ENCODE measurements at regions not wholly inside any gene's neighbourhood (a gene's known extent, or its start where the extent isn't known, plus 50 kb on each side); places are given as distances from the start of the nearest gene placed in this dataset.

DNA sequence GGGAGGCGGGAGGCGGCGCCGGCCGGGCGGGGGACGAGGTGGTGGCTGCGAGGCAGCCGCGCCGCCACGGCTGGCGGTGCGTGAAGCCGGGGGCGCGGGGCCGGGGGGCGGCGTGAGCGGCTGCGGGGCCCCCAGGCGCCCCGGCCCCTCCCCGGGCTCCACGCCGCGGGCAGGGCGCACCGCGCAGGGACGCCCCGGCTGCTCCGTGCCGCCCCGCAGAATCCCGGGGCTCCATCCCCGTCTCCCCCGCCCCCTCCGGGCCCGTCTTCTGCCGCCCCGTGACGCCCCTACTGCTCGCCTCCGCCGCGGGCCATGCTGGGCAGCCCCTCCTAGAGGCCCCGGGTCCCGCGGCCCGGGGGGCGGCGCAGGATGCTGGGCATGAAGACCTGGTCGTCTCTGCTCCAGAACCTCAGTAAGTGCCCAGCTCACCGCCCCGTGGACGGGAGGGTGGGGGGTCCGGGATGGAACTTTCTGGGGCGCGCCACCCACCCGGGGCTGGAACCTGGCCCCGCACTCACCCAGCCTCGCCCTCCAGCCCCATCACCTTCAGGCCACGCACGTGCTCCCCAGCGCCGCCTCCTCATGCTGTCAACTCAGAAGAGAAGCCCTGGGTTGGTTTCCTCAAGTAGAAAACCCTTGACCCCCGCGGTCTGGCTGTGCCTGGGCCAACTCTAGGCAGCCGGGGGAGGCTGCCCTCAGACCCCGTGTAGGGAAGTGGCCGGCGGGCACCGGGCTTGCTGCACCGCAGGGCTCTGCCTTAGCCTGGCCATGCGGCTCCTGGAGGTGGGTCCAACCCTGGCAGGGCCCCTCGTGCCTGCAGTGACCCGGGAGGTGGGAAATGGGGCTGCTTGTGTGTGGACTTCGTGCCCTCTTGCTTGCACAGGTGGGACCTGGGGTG, 150.2 kb upstream of the GSE1 start:
- no peak for DNase-seq

DNA sequence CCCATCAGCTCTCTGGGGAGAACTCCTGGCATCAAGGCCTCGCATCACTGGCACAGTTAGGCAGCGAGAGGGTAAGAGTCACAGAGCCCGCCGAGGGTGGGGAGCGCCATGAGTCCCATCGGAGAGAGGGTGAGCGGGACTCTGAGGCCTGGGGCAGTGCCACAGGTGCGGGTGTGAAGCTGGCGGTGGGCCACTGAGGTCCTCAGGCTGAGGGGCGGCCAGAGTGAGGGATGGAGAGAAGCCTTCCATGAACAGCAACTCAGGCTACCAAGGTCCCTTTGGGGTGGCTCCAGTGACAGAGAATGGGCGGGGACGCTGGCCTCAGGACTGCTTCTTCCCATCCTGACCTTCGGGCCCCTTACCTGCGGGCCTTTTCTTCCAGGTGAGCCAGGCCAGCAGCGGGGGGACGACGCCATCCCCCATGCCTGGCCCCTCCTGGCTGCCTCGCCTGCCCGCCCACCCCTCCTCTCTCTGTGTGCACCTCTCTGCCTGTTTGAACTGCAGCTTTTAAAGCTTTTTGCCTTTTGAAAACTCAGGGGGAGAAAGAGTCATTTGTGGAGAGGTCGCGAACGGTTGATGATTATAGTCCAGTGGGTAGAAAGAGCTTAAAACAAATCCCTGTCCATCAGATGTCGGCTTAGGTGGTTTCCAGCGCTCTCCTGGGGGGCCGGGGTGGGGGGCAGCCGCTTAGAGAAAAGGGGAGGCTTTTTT, 149.3 kb upstream of the GSE1 start:
- no peak for DNase-seq

DNA sequence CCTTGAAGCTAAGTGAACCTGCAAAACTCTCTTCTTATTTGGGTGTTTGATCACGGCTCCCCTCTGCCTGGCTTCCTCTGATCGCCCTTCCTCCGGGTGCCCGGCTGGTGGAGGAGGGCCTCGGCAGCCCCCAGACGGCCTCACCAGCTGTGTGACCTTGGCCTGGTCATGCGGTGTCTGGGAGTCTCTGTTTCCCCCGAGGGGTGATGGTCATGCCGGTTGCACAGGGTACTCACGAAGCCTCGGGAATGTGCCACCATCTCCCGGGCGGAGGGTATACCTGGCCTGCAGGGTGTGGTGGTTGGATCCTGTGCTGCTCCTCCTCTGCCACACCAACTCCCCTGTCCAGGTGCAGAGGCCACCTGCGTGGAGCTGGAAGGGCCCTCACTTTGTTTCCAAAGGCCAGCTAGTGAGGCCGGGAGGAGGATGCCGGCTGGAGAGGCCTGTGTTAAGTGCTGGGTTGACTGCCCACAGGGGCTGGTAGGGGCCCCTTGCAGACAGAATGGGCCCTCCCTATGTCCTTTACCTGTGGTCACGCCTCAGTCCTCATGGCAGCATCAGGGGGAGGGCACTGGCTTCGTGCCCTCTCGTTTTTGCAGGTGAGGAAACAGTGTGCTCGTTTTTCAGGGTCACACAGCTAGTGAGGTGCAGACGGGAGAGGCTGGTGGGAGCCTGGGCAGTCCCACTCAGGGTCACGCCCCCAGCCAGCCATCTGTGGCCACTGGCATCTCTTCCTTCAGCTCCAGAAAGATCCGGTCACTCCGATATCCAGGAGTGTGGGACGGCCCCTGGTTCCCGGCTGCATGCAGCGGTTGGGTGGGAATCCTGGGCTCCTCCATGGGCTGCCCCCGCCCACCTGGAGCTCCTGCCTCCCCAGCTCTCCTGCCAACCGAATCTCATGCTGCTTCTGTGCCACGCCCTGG, 148.5 kb upstream of the GSE1 start:
- no peak for DNase-seq

DNA sequence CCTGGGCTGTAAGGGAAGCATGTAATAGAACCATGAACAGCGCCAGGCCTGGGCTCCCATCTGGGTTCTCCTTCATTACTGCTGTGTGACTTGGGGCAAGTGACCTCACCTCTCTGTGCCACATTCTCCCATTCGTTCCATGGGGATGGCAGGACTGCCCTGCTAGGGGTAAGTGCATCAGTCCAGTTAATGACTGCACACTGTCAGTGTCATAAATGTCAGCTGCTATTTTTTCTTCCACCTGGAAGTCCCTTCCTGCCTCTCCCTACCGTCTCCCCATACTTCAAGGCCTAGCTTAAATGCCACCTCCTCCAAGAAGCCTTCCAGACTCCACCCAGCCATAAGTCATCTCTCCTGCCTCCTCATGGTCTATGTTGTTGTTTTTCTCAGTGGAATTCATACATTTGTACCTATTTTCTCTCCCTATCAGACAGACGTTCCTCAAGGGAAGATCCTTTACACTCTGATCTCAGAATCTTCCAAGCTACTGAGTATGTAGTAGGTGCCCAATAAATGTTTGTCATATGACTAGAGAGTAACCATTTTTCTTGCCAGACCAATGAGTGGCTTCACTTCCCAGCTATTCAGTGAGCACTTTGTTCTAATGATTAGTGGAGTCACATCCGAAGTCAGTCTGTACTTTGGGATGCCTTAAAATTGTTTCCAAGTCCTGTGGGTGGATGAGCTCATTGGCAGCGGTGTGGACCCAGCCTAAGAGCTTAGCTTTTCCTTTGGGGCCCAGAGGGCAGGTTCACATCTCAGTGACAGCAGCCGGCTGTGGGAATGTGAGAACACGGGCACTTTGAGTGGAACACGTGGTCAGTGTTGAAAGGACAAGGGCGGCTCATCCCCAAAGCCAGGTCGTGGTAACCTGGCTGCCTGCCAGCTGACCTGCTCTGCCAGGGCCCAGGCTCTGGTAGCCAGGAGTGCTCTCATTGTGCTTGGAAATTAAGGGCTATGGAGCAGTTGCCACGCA, 147.5 kb upstream of the GSE1 start:
- DNase-seq, result no peak

DNA sequence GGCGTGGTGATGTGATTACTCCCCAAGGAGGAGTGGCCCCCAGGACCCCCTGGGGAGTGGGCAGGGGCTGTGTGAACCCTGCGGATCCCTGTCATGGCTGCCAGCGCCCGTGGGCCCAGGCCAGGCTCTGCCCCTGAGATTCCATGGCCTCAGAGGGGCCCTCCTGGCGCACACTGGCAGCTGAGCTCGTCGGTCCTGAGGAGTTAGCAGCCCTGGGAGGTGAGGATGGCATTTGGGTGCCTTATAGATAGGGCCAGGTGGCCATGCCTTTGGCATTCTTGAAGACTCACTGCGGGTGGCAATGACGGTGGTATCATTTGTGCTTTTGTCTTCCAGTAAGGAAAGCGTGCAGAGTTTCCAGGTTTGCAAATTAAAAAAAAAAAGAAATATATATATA, 146.8 kb upstream of the GSE1 start:
- DNase-seq, result no peak

DNA sequence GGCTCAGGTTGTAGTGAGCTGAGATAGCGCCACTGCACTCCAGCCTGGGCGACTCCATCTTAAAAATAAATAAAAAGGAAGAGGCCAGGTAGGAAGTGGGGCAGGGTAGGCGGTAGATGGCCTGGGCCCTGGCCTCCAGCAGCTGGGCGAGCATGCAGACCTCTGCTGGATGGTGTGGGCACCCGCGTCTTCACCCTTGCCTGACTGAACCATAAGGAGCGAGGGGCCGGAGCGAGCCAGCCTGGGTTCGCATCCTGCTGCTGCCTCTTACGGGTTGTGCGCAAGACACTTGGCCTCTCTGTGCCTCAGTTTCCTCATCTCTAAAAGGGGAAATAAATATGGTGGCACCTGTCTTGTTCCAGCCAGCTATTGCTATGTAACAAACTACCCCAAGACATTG, 146.1 kb upstream of the GSE1 start:
- DNase-seq, result no peak

DNA sequence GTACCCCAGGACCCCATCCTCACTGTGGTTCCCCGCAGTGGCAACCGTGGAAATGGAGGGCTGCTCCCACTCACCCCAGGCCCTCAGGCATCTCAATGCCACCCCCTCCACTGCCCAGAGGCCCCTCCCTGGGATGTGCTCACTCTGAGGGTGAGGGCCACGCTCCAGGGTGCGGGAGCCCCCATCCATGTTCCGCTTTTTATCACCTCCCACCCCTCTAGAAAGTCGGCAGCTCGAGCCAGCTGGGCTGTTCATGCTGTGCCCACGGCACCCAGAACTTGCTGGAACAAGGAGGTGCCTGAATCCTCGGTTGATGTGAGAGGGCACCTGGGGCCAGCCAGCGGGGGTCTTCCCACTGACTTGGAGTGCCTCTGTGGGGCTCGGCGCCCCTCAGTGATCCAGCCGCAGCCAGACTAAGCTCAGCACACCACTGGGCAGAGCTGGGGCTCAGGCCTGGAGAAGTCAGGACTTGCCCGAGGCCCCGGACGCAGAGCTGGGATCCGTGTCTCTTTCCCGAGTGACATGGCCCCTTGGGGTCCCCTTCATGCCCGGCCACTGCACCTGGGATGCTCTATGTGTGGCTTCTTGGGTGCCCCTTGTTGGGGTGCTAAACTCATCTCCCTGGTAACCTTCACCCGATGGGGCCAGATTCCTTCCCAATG, 143.1 kb upstream of the GSE1 start:
- DNase-seq, result no peak

DNA sequence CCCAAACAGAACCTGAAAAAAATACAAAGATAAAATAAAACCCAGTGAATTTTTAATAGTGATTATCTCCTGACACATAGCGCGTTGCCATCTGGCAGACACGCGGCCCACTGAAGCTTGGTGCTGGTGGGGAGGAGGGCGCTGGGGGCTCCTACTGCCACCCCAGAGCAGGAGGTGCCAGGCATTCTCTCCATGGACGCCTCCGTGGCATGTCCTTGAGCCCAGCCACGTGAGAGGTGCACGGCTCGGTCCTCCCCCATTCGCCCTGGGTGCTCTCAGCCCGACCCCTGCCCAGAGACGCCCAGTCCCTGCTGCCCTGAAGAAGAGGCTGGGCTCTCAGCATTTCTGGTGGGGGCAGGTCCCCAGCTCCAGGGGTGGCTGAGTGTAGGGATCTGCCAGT, 142.2 kb upstream of the GSE1 start:
- DNase-seq, result no peak

DNA sequence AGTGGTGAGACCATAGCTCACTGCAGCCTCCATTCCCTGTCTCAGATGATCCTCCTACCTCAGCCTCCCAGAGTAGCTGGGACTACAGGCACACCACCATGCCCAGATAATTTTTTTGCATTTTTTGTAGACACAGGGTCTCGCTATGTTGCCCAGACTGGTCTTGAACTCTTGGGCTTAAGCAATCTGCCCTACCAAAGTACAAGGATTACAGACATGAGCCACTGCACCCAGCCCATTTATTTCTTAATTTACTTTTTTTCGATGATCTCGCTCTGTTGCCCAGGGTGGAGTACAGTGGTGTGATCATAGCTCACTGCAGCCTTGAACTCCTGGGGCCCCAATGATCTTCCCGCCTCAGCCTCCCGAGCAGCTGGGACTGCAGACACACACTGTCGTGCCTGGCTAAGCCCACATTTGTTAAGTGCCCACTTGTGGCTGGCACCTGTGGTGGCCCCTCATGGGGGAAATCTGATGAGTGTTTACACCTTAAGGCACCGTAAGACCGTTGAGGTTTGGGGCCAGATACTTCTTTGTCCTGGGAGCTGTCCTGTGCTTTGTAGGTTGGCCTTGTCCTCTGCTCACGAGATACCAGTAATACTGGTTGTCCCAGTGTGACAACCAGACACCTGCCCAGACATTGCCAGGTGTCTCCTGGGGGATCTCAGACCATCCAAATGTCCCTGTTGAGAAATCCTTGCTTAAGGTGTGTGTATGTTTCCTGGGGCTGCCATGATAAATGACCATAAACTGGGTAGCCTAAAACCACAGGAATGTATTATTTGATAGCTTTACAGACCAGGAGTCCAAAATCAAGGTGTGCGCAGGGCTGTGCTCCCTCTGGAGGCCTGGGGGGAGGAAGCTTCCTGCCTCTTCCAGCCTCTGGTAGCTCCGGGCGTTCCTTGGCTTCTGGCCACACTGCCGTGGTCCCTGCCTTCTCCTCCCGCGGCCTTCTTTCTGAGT, 141.4 kb upstream of the GSE1 start:
- no peak for DNase-seq

DNA sequence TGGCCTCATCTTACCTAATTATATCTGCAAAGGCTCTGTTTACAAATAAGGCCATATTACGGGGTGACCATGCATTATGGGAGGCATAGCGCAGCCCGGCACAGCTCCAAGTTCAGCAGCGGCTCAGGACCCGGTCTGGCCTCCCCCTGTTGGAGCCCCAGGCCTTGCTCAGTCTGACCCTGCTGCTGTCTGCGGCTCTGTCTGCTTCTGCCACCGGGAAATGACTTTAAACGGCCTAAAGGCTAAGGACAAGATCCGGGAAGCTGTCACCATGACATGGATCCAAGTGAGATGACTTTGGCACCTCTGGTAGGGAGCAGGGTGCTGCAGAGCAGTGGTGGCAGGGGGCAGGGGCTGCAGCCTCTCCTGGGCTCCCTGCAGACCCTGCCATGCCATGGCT, 140.6 kb upstream of the GSE1 start:
- no peak for DNase-seq

DNA sequence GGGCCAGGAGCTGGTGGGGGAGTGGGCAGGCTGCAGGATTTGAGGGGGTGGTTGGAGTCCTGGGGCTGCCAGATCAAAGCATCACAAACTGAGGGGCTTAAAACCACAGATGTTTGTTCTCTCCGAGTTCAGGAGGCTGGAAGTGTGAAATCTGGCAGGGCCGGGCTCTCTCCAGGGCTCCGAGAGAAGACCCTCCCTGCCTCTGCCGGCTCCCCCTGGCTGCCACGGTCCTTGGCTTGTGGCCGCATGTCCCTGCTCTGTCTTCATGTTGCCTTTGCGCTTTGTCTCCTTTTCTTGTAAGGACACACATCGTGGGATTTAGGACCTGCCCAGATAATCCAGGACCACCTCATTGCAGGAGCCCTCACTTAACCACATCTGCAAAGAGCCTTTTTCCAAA, 139.8 kb upstream of the GSE1 start:
- DNase-seq, result no peak

DNA sequence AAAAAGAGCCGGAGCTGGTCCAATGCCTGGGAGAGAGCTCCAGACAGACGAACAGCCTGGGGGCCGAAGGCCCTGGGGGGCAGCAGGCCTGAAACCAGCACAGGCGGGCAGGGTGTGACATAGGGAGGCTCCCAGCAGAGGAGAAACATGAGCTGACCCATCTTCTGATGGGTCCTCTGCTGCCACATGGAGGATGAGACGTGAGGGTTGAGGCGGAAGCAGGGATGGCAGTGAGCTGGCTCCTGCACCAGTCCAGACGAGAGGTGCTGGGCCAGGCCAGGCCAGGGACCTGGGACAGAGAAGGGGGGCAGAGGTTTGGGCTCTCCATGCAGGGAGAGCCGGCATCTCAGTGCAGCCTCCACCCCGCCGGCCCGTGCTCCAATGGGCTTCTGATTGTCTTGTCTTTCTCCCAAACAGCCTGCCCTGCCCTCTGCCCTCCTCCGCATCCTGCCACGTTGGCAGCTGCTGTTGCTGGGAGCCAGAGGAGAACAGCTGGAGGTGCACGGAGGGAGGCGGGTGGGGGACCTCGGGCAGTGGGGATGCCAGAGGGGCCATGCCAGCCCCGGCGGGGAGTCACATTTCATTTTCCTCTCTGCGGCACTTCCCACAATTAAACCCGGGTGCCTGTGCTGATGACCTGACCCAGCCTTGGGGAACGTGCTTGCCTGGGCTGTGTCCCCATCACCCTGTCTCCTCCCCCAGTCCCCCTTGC, 139.1 kb upstream of the GSE1 start:
- no peak for DNase-seq

DNA sequence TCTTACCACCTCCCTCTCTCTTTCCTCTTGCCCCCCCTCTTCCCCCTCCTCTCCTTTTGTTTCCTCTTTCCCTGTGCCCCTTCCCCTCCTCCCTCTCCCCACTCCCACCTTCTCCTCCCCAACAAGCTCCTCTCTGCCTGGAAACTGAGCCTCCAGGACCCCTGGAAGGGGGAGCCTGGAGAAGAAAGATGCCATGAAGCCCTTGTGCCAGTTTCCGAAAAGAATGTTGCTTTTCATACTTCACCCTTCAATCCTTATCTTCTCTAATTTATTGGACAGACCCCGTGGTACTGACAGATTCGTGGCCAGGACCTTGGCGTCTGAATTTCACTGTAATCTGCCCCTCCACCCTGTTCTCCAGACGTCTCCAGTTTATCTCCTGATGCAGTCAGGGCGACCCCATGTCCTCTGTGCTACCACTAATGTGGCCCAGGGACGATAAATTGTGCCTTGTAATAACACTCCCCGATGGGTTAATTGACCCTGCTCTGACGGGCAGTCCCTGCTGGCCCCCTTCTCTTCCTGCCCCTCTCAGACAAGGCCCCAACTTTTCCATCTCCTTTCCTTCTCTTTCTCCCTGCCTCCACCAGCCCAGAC, 138.4 kb upstream of the GSE1 start:
- no peak for DNase-seq

DNA sequence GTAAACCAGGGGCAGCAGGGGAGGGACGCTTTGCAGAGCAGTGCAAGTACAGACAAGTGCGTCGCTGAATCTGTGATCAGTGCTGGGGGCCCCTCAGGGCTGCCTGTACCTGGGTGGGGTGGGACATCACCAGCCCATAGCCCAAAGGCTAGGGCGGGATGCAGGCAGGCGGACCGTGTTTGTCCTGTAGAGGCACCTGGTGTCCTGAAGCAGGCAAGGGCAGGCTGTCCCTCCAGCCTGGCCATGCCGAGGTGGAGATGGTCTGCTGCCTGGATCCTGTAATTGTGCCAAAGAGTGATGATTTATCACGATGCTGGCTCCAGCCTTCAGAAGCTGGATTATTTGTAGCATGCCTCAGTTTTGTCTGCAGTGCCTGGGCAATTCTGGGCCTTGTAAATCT, 137.9 kb upstream of the GSE1 start:
- DNase-seq, result no peak

DNA sequence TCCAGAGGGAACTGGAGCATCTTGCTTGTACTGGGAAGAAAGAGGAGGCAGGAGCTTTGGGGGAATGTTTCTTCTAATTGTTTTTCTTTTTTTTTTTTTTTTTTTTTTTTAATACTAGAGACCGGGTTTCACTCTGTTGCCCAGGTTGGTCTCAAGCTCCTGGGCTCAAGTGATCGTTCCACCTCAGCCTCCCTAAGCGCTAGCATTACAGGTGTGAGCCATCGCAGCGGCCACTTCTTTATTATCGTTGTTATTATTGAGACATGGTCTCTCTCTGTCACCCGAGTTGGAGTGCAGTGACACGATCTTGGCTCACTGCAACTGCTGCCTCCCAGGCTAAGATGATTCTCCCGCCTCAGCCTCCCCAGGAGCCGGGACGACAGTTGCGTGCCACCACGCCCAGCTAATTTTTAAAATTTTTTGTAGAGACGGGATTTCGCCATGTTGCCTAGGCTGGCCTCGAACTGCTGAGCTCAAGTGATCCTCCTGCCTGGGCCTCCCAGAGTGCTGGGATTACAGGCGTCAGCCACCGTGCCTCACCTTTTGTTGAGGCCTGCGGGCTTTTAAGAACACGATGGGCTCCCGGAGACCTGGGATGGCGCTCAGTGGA, 137.3 kb upstream of the GSE1 start:
- DNase-seq, result no peak

DNA sequence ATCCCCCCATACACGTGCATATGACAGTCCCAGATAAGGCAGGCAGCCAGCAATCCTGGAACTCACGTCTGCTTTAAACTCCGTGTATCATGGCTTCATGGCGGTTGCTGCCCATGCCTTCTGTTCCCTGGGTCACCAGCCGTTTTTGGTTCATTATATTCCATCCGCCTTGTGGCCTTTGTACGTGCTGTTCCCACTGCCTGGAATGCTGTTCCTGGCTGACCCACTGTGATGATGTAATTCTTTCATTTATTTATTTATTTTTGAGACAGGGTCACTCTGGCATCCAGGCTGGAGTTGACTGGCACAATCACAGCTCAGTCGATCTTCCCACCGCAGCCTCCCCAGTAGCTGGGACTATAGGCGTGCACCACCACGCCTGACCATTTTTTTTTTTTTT, 136.7 kb upstream of the GSE1 start:
- DNase-seq, result no peak

DNA sequence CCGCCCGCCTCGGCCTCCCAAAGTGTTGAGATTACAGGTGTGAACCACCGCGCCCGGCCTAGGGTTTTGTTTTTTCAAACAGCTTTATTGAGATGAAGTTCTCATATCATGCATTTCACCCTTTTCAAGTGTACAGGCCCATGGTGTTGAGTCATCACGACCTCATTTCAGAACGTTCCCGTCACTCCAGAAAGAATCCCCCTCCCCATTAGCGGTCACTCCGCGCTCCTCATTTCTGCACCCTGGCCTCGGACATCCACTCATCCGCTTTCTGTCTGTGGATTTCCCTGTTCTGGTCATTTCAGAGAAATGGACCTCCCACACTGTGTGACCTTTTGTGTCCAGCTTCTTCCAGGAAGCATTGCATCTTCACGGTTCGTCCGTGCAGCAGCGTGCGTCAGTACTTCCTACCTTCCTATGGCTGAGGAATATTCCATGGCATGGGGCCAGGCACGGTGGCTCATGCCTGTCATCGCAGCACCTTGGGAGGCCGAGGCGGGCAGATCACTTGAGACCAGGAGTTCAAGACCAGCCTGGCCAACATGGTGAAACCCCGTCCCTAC, 135.2 kb upstream of the GSE1 start:
- DNase-seq, result no peak

DNA sequence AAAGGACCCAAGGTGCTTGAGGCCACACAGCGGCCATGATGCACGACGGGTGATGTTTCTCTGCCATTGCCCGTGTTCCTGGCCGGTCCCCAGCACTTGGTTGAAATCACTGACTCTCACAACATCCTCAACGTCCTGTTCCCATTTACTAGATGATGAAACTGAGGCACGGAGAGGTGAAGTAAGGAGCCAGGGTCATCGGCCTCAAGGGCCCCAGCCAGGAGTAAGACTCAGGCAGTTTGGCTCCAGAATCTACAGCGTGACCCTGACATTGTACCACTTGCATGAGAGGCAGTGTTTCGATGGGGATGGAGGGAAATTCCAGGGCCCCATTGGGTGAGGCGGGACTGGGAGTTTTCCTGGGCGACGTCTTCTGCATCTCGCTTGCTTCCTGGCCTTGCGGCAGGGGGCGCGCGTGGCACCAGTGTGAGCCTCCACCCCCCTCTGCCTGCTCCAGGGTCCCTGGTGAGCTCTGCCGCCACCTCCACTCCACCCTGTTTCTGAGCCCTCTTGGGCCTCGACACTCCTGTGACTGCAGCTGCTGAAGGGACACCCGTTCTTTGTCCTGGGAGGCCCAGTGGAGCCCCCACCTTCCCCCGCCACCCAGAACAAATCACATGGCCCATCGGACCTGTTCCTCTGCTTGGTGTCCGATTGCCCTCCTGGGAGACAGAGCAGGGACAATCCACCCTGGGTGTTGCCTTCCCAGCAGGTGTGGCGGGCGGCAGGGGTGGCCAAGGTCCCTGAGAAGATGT, 133.0 kb upstream of the GSE1 start:
- DNase-seq, result no peak
